Transverse colon (tissue), 4 donors: ENCODE measurements at regions not wholly inside any gene's neighbourhood (a gene's known extent, or its start where the extent isn't known, plus 50 kb on each side); places are given as distances from the start of the nearest gene placed in this dataset.

Experiments used
- DNase-seq: peaks from one replicate; pipeline ENCODE4 v3.0.0-alpha.2; 2019
- H3K27ac ChIP-seq, 4 donors: fragments of 200-600 bp; sonication (generic); 2 replicates each; pipeline ENCODE4 v1.5.1; 2016 to 2018; ENCODE audit warnings: inconsistent platforms in 4 of 4
- H3K27me3 ChIP-seq: fragments of 200-600 bp; sonication (generic); 2 replicates; pipeline ENCODE4 v1.5.1; 2017; ENCODE audit warnings: inconsistent platforms
- H3K36me3 ChIP-seq, 4 donors: fragments of 200-600 bp; sonication (generic); 2 replicates each; pipeline ENCODE4 v1.5.1; 2017 to 2019; ENCODE audit warnings: inconsistent platforms in 4 of 4
- H3K4me1 ChIP-seq, 4 donors: fragments of 200-600 bp; sonication (generic); 2 replicates each; pipeline ENCODE4 v1.5.1; 2017 to 2020; ENCODE audit warnings: inconsistent platforms in 4 of 4
- H3K4me3 ChIP-seq, 4 donors: fragments of 200-600 bp; sonication (generic); 1 replicate in 1 of 4; 2 replicates in 3 of 4; pipeline versions ENCODE4 v1.5.1 to v1.6.1; 2017 to 2019; ENCODE audit warnings: inconsistent platforms in 4 of 4
- H3K9me3 ChIP-seq, 2 donors: fragments of 200-600 bp; sonication (generic); 2 replicates each; pipeline ENCODE4 v1.5.1; 2017 to 2019; ENCODE audit warnings: inconsistent platforms in 2 of 2
- CTCF ChIP-seq, 5 experiments: fragments of 200-600 bp in 3 of 5; fragments of 450-650 bp in 2 of 5; sonication (generic) in 3 of 5; IDR thresholded peaks; 1 replicate in 2 of 5; 2 replicates in 3 of 5; pipeline ENCODE4 v1.5.1; 2016 to 2017; ENCODE audit warnings: antibody characterized with exemption in 5 of 5, inconsistent platforms in 3 of 5, mild to moderate bottlenecking in 2 of 5, moderate library complexity in 1 of 5
- EP300 ChIP-seq: sonication (generic); formaldehyde crosslinking; IDR thresholded peaks from one replicate; pipeline ENCODE4 v1.6.1; 2017; ENCODE audit warnings: antibody characterized with exemption, low read depth
- POLR2A ChIP-seq: fragments of 450-650 bp; IDR thresholded peaks from one replicate; pipeline ENCODE4 v1.6.1; 2016; ENCODE audit warnings: antibody characterized with exemption, mild to moderate bottlenecking, moderate library complexity
- POLR2AphosphoS5 ChIP-seq, 3 donors: sonication (generic); formaldehyde crosslinking; IDR thresholded peaks; one replicate each; pipeline ENCODE4 v1.6.1; 2016; ENCODE audit warnings: antibody characterized with exemption in 3 of 3
- WGBS, 2 donors: methylation state at CpG; one replicate each; pipeline ENCODE4 v1.1.5; 2018; ENCODE audit warnings: low coverage in 1 of 2; 5-methylcytosine and 5-hydroxymethylcytosine counted together
- in situ Hi-C, 4 donors: fragments of 200-750 bp; cut with MboI; loops; one replicate each; pipeline versions ENCODE4 v1.15.0 to v1.15.1; 2017; ENCODE audit warnings: low sequenced_read_pairs in 3 of 4, low pct_ligation_motif_present in 1 of 4, low pct_unique_long_range_greater_than_20kb in 1 of 4
- intact Hi-C: fragments of 100-400 bp; cut with DNase I; formaldehyde crosslinking; loops from one replicate; pipeline ENCODE4 v1.15.1; 2023; ENCODE audit warnings: low total_unique reads

- WGBS, 2 donors = 91% methylated on average over 15 of the region's 15 CpGs; no CpG with 5 or more reads in 1 of the 2 donors
- H3K4me3 ChIP-seq = no peak overlapping the region
- no peak overlapping the region for H3K27ac ChIP-seq
- no peak for TF ChIP-seq POLR2AphosphoS5 (IDR thresholded peaks at IDR 0.05)
- TF ChIP-seq POLR2A = no peak
- no peak for TF ChIP-seq EP300
- TF ChIP-seq CTCF (IDR thresholded peaks at IDR 0.05) = no peak
- DNase-seq = no peak
- H3K36me3 ChIP-seq = no peaks in the 10 kb centered on the region
- intact Hi-C loops (loop anchor here (5.0 kb wide), 1 partner anchor 123 kb away; no protein-coding TSS in a partner anchor), in situ Hi-C loops (no loop called here)
- H3K27me3 ChIP-seq = no peaks in the 10 kb centered on the region
- no peaks in the 10 kb centered on the region for H3K4me1 ChIP-seq
- no peaks in the 10 kb centered on the region for H3K9me3 ChIP-seq
Observed at GRCh38 chr10:124174071-124174566, 80.7 kb upstream of the CHST15 start.

GRCh38 chr10:124173298-124173900 lies 80.0 kb upstream of the CHST15 start:
- H3K36me3 ChIP-seq = no peaks in the 10 kb centered on the region
- no peak overlapping the region for H3K4me3 ChIP-seq
- no peak overlapping the region for H3K27ac ChIP-seq
- in situ Hi-C loops (no loop called here), intact Hi-C loops (loop anchor here (5.0 kb wide), 1 partner anchor 124 kb away; no protein-coding TSS in a partner anchor)
- DNase-seq = no peak
- no peaks in the 10 kb centered on the region for H3K4me1 ChIP-seq
- no peaks in the 10 kb centered on the region for H3K27me3 ChIP-seq
- TF ChIP-seq CTCF (IDR thresholded peaks at IDR 0.05) (no peak), POLR2AphosphoS5 (IDR thresholded peaks at IDR 0.05) (no peak), POLR2A (no peak)
- H3K9me3 ChIP-seq = no peaks in the 10 kb centered on the region
- 50 to 89% methylated on average over 2 to 16 of the region's 16 CpGs for WGBS, 2 donors

- in situ Hi-C loops (no loop called here), intact Hi-C loops (loop anchor here (5.0 kb wide), 1 partner anchor 125 kb away; no protein-coding TSS in a partner anchor)
Observed at GRCh38 chr10:124172181-124172916, 79.0 kb upstream of the CHST15 start.

More at GRCh38 chr10:124172181-124172916, 79.0 kb upstream of the CHST15 start:
- no peak for DNase-seq
- no peaks in the 10 kb centered on the region for H3K36me3 ChIP-seq
- H3K4me3 ChIP-seq = no peak overlapping the region
- 79% methylated on average over 6 to 19 of the region's 19 CpGs for WGBS, 2 donors
- no peaks in the 10 kb centered on the region for H3K27me3 ChIP-seq
- H3K27ac ChIP-seq = no peak overlapping the region
- H3K9me3 ChIP-seq = no peaks in the 10 kb centered on the region
- TF ChIP-seq EP300 (no peak), POLR2A (no peak), POLR2AphosphoS5 (IDR thresholded peaks at IDR 0.05) (no peak), CTCF (IDR thresholded peaks at IDR 0.05) (no peak)
- no peaks in the 10 kb centered on the region for H3K4me1 ChIP-seq
